Upper lobe of left lung (tissue), 4 donors: ENCODE measurements at regions not wholly inside any gene's neighbourhood (a gene's known extent, or its start where the extent isn't known, plus 50 kb on each side); places are given as distances from the start of the nearest gene placed in this dataset.

Experiments
- EP300 ChIP-seq, 4 donors: sonication (generic); formaldehyde crosslinking; IDR thresholded peaks; one replicate each; pipeline ENCODE4 v1.5.1; 2017; ENCODE audit warnings: antibody characterized with exemption in 4 of 4, control low read depth in 2 of 4
- POLR2AphosphoS5 ChIP-seq, 2 donors: sonication (generic); formaldehyde crosslinking; IDR thresholded peaks; one replicate each; pipeline ENCODE4 v1.5.1; 2017; ENCODE audit warnings: antibody characterized with exemption in 2 of 2
- TF ChIP-seq, protein P1 (sequence below), 6 experiments: fragments of 450-650 bp in 4 of 6; fragments of 200-600 bp in 2 of 6; sonication (generic) in 2 of 6; IDR thresholded peaks; one replicate each; pipeline ENCODE4 v1.5.1; 2016 to 2019; ENCODE audit warnings: antibody characterized with exemption in 6 of 6

DNA sequence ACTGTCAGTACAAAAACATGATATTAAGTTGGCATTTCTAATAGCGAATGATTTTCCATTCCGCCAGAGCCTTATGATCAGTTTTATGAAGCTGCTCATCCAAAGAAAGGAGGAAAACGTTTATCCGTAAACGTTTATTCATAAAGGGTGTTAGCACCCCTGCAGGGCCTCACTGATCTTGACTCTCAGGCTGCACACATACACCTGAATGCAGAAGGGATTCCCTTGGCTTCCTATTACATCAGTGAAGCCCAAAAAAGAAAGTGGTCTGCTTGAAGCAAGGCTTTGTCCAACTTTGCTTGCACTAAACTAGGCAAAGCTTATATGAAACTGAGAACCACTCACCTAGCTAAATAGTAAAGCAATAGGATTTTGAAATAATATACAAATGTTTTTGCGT is 659.5 kb upstream of the CADM2 start:
- TF ChIP-seq, protein P1, sequence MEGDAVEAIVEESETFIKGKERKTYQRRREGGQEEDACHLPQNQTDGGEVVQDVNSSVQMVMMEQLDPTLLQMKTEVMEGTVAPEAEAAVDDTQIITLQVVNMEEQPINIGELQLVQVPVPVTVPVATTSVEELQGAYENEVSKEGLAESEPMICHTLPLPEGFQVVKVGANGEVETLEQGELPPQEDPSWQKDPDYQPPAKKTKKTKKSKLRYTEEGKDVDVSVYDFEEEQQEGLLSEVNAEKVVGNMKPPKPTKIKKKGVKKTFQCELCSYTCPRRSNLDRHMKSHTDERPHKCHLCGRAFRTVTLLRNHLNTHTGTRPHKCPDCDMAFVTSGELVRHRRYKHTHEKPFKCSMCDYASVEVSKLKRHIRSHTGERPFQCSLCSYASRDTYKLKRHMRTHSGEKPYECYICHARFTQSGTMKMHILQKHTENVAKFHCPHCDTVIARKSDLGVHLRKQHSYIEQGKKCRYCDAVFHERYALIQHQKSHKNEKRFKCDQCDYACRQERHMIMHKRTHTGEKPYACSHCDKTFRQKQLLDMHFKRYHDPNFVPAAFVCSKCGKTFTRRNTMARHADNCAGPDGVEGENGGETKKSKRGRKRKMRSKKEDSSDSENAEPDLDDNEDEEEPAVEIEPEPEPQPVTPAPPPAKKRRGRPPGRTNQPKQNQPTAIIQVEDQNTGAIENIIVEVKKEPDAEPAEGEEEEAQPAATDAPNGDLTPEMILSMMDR (IDR thresholded peaks at IDR 0.05), result no peak
- TF ChIP-seq EP300 (IDR thresholded peaks at IDR 0.05) (no peak), POLR2AphosphoS5 (IDR thresholded peaks at IDR 0.05) (no peak)
